ENCODE measurements at regions not wholly inside any gene's neighbourhood (a gene's known extent, or its start where the extent isn't known, plus 50 kb on each side); places are given as distances from the start of the nearest gene placed in this dataset.

GRCh38 chr15:57767481-57767880 is 61.0 kb downstream of the POLR2M start:
- TF ChIP-seq CTCF (IDR thresholded peaks at IDR 0.05) = no peak
- TF ChIP-seq POLR2AphosphoS5 (IDR thresholded peaks at IDR 0.05; ENCODE audit: low read depth, low read length) = no peak

Data from Panc1 (cell line).